GM19463 (cell line): ENCODE measurements at regions not wholly inside any gene's neighbourhood (a gene's known extent, or its start where the extent isn't known, plus 50 kb on each side); places are given as distances from the start of the nearest gene placed in this dataset.

Experiments
- ATAC-seq: cut with Tn5 transposase; IDR thresholded peaks from one replicate; pipeline ENCODE4 v1.9.1; 2021; ENCODE audit warnings: mild to moderate bottlenecking, moderate library complexity; ENCODE audit not compliant: unreplicated experiment

GRCh38 chr6:2469428-2469827 lies 224.0 kb upstream of the GMDS start:
- ATAC-seq: no peak

GRCh38 chr6:2468601-2468955 lies 223.2 kb upstream of the GMDS start:
- no peak for ATAC-seq

DNA sequence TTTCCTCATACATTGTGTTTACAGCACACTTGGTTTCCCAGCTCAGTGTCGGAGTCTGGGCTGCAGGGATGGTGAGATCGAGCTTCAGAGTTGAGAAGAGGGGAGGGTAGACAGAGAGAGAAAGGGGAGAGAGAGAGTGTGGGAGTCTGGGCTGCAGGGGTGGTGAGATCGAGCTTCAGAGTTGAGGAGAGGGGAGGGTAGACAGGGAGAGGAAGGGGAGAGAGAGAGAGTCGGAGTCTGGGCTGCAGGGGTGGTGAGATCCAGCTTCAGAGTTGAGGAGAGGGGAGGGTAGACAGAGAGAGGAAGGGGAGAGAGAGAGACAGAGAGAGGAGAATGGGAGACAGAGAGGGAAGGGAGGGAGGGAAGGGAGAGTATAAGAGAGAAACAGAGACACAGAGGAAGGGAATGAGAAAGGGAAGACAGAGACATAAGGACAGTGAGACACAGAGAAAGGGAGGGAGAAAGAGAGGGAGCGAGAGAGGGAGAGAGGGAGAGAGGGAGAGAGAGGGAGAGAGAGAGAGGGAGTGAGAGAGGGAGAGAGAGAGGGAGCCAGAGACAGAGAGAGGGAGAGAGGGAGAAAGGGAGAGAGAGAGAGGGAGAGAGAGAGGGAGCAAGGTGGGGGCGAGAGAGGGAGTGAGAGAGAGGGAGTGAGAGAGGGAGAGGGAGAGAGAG lies 222.7 kb upstream of the GMDS start:
- ATAC-seq: no peak

DNA sequence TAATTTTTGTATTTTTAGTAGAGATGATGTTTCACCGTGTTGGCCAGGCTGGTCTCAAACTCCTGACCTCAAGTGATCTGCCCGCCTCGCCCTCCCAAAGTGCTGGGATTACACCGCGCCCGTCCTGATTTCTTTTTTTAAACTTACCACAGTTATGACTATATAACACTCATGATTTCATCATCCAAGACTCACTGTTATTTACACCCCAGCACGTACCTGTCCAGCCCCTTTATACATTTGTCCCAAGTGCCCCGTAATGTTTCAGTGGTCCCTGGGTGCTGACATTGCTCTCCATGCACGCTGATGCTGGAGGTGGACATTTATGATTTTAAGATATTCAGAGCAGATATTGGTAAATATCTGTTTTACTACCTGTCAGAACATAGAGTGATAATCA lies 219.9 kb upstream of the GMDS start:
- ATAC-seq: no peak

- ATAC-seq: no peak
Observed at GRCh38 chr6:2464641-2465040, 219.2 kb upstream of the GMDS start.

DNA sequence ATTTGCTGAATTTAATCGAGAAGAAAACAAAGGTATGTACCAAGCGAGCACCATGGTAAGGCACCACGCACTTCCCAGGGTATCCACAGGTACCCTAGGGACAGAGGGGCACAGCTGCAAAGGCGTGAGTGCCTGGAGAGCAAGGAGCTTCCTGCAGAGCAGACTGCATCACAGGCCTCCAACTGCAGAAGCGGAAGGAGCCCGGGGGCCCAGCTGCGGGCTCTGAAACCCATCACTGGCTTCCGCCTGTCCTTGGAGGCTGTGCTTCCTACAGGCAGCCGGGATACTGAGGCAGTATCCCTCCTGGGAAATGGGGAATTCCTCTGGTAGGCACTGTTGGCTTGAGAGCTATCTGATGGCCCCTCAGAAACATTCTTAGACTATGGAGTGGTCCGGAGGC lies 217.4 kb upstream of the GMDS start:
- ATAC-seq: no peak

- ATAC-seq: no peak
Observed at GRCh38 chr6:2460216-2460745, 214.9 kb upstream of the GMDS start.

GRCh38 chr6:2454180-2454579 lies 208.8 kb upstream of the GMDS start:
- ATAC-seq: no peak

- ATAC-seq: no peak
Observed at GRCh38 chr6:2450546-2450945, 205.1 kb upstream of the GMDS start.

GRCh38 chr6:2449572-2449940 lies 204.2 kb upstream of the GMDS start:
- no peak for ATAC-seq

DNA sequence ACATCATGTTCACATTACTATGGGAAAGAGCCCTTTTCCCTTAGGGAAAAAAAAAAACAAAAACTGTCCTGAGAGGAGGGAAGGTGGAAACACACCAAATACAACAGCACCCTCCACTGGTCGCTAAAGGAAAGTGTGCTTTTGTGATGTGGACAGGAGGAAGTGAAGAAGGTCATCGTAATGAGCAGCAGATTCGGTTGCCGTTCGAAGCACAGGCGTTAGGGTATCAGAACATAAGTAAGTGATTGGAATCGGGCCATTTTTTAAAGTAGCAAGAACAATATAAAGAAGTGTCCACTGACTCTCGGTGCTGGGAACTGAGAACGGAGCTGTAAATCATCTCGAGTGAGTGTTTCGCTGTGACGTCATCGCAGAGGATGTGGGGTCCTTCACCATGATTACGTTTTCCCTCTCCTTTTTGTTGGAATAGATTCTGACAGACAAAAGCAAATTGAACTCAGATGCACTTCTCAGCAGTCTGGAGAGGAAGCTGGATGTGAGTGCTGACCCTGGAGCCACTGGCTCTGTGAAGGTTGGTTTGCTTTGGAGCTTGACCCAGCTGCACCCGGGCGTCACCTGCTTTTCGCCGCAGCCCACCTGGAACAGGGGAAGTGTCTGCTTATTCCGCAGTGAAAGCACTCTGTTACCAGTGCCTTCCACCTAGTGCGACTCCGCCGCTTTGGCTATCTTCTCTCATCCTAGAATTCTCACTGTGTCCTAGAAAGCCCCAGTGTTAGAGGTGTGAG lies 203.6 kb upstream of the GMDS start:
- ATAC-seq: no peak

GRCh38 chr6:2447931-2448330 lies 202.5 kb upstream of the GMDS start:
- ATAC-seq: no peak

- no peak for ATAC-seq
Observed at GRCh38 chr6:2447318-2447920, 202.0 kb upstream of the GMDS start.

- ATAC-seq: no peak
Observed at GRCh38 chr6:2441601-2442475, 196.4 kb upstream of the GMDS start.

DNA sequence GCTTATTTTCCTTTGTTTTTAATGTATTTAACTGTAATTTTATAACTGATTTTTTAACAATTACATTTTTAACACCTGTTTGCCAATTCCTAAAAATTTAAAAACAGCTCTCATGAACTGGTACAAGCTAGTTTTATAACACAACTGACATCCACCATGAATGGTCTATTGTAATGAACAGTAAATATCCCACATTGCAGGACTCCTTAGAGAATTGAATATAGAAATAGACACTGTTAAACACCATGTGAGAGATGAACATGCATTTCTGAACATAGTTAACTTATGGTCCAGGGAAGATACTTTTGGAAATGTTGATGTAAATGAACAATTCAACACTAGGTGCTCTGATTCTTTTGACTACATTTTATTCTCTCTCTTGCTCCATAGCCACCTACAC lies 195.1 kb upstream of the GMDS start:
- no peak for ATAC-seq

DNA sequence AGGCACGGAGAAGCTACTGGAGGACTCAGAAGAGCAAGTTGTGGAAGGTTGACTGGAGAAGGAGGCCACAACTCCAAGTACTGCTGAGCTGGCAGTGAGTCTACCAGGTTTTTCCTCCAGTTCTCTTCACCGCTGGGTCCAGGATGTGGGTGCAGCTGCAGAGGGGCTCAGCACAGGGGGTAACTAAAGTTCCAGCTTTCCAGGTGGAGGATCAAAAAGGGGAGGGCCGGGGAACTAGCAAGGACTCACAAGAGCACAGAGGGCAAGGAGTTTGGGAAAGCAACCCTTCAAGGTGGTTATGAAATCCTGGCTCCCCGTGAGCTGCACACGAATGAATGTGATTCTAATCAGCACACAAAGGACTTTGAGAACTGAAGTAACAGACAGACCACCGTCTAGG lies 194.2 kb upstream of the GMDS start:
- no peak for ATAC-seq

GRCh38 chr6:2439082-2439481 lies 193.7 kb upstream of the GMDS start:
- ATAC-seq: no peak

- no peak for ATAC-seq
Observed at GRCh38 chr6:2436410-2437154, 191.2 kb upstream of the GMDS start.

GRCh38 chr6:2435323-2435722 lies 189.9 kb upstream of the GMDS start:
- ATAC-seq: no peak

DNA sequence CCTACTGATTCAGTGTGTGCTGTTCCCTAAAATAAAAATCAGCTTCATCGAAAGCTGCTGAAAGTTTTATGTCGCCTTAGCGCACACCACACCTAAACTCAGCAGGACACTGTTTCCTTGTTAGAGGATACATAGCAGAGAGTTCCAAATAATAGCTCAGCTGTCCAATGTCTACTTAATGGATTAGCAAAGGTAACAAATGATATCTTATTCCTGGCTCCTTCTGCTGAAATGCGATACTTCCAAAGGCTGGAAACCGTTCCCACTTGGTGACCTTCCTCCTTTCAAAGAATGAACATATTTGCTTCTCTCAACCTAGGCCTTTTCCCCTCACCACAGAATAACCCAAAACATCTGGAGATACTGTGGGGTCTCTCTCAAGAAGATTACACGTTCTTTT lies 189.5 kb upstream of the GMDS start:
- no peak for ATAC-seq

GRCh38 chr6:2434116-2434515 lies 188.7 kb upstream of the GMDS start:
- ATAC-seq: no peak
